WTC11 (cell line): ENCODE measurements at regions not wholly inside any gene's neighbourhood (a gene's known extent, or its start where the extent isn't known, plus 50 kb on each side); places are given as distances from the start of the nearest gene placed in this dataset.

Experiments used
- ATAC-seq: fragments of 200-7000 bp; cut with Tn5 transposase; 2 replicates; pipeline ENCODE4 v1.10.0; 2021; ENCODE audit warnings: mild to moderate bottlenecking, moderate library complexity
- CTCF ChIA-PET: fragments of 300-600 bp; sonication (Branson Sonifier 250); formaldehyde crosslinking; loops from one replicate; lab custom pipeline; 2021; ENCODE audit warnings: antibody characterized with exemption; lab: Charles Lee
- POLR2A ChIA-PET: fragments of 350-600 bp; sonication (Branson Sonifier 250); formaldehyde crosslinking; loops from one replicate; lab custom pipeline; 2021; ENCODE audit warnings: antibody characterized with exemption; lab: Charles Lee
- DNase-seq: peaks from one replicate; pipeline ENCODE4 v3.0.0; 2021; ENCODE audit warnings: low spot score
- H3K27ac Mint-ChIP-seq: 2 replicates; pipeline ENCODE4 v1.8.0; 2021; ENCODE audit warnings: mixed read lengths
- H3K27me3 Mint-ChIP-seq: 2 replicates; pipeline ENCODE4 v1.8.0; 2021; ENCODE audit warnings: low read depth, mild to moderate bottlenecking, moderate library complexity, mixed read lengths
- H3K36me3 Mint-ChIP-seq: 2 replicates; pipeline ENCODE4 v1.8.0; 2021; ENCODE audit warnings: mixed read lengths
- H3K4me1 Mint-ChIP-seq: 2 replicates; pipeline ENCODE4 v1.8.0; 2022; ENCODE audit warnings: mixed read lengths
- H3K4me3 Mint-ChIP-seq: 2 replicates; pipeline ENCODE4 v1.8.0; 2021; ENCODE audit warnings: mild to moderate bottlenecking, moderate library complexity, mixed read lengths
- H3K9me3 Mint-ChIP-seq: 2 replicates; pipeline ENCODE4 v1.8.0; 2021; ENCODE audit warnings: mixed read lengths
- ATF1 ChIP-seq: sonication (generic); formaldehyde crosslinking; IDR thresholded peaks from 2 replicates; pipeline ENCODE4 v1.8.1; 2023; ENCODE audit warnings: mild to moderate bottlenecking, moderate library complexity, missing genetic modification reagents
- CBFB ChIP-seq: sonication (generic); formaldehyde crosslinking; IDR thresholded peaks from 2 replicates; pipeline ENCODE4 v1.8.1; 2022; ENCODE audit warnings: mild to moderate bottlenecking, low read depth, missing genetic modification reagents
- ELF4 ChIP-seq: sonication (generic); formaldehyde crosslinking; IDR thresholded peaks from 2 replicates; pipeline ENCODE4 v1.8.1; 2022; ENCODE audit warnings: low read depth, mild to moderate bottlenecking, moderate library complexity, missing genetic modification reagents
- EMX1 ChIP-seq: fragments of 250-450 bp; sonication (Bioruptor Pico); IDR thresholded peaks from 2 replicates; pipeline ENCODE4 v1.8.0; 2021; ENCODE audit warnings: mild to moderate bottlenecking
- ETV6 ChIP-seq: sonication (generic); formaldehyde crosslinking; IDR thresholded peaks from 2 replicates; pipeline ENCODE4 v1.8.1; 2022; ENCODE audit warnings: mild to moderate bottlenecking, missing genetic modification reagents
- FOXK1 ChIP-seq: sonication (generic); formaldehyde crosslinking; IDR thresholded peaks from 2 replicates; pipeline ENCODE4 v1.8.0; 2022; ENCODE audit warnings: mild to moderate bottlenecking, moderate library complexity, missing genetic modification reagents
- HMGXB4 ChIP-seq: sonication (generic); formaldehyde crosslinking; IDR thresholded peaks from 2 replicates; pipeline ENCODE4 v1.8.1; 2023; ENCODE audit warnings: mild to moderate bottlenecking, moderate library complexity, missing genetic modification reagents
- JUN ChIP-seq: sonication (generic); formaldehyde crosslinking; IDR thresholded peaks from 2 replicates; pipeline ENCODE4 v1.8.0; 2023; ENCODE audit warnings: mild to moderate bottlenecking, missing genetic modification reagents
- MXD4 ChIP-seq: fragments of 250-450 bp; sonication (Bioruptor Pico); IDR thresholded peaks from 2 replicates; pipeline ENCODE4 v1.8.0; 2021; ENCODE audit warnings: mild to moderate bottlenecking, moderate library complexity, borderline replicate concordance
- MYBL2 ChIP-seq: sonication (generic); formaldehyde crosslinking; IDR thresholded peaks from 2 replicates; pipeline ENCODE4 v1.8.1; 2023; ENCODE audit warnings: mild to moderate bottlenecking, moderate library complexity, missing genetic modification reagents
- NFATC4 ChIP-seq: fragments of 250-450 bp; sonication (Bioruptor Pico); IDR thresholded peaks from 2 replicates; pipeline ENCODE4 v1.9.0; 2021; ENCODE audit warnings: mild to moderate bottlenecking
- SOX15 ChIP-seq: fragments of 250-450 bp; sonication (Bioruptor Pico); IDR thresholded peaks from 2 replicates; pipeline ENCODE4 v1.9.0; 2021; ENCODE audit warnings: mild to moderate bottlenecking
- TEAD4 ChIP-seq: sonication (generic); formaldehyde crosslinking; IDR thresholded peaks from 2 replicates; pipeline ENCODE4 v1.8.0; 2022; ENCODE audit warnings: mild to moderate bottlenecking, missing genetic modification reagents
- USF1 ChIP-seq: sonication (generic); formaldehyde crosslinking; IDR thresholded peaks from 2 replicates; pipeline ENCODE4 v1.8.0; 2022; ENCODE audit warnings: mild to moderate bottlenecking, missing genetic modification reagents
- ZMAT4 ChIP-seq: fragments of 250-450 bp; sonication (Bioruptor Pico); IDR thresholded peaks from 2 replicates; pipeline ENCODE4 v1.9.0; 2021; ENCODE audit warnings: mild to moderate bottlenecking
- ZNF219 ChIP-seq: sonication (generic); formaldehyde crosslinking; IDR thresholded peaks from 2 replicates; pipeline ENCODE4 v1.8.0; 2023; ENCODE audit warnings: missing genetic modification reagents, mild to moderate bottlenecking, borderline replicate concordance
- ZNF263 ChIP-seq: sonication (generic); formaldehyde crosslinking; IDR thresholded peaks from 2 replicates; pipeline ENCODE4 v1.8.1; 2022; ENCODE audit warnings: low read depth, mild to moderate bottlenecking, moderate library complexity, missing genetic modification reagents
- TF ChIP-seq, protein P1 (sequence below): sonication (generic); formaldehyde crosslinking; IDR thresholded peaks from 2 replicates; pipeline ENCODE4 v1.8.1; 2023; ENCODE audit warnings: mild to moderate bottlenecking, missing genetic modification reagents, moderate library complexity
- TF ChIP-seq, protein P2 (sequence below): fragments of 250-450 bp; sonication (Bioruptor Pico); IDR thresholded peaks from 2 replicates; pipeline ENCODE4 v1.9.0; 2021; ENCODE audit warnings: mild to moderate bottlenecking, borderline replicate concordance
- TF ChIP-seq, protein P3 (sequence below): sonication (generic); formaldehyde crosslinking; IDR thresholded peaks from 2 replicates; pipeline ENCODE4 v1.8.1; 2022; ENCODE audit warnings: mild to moderate bottlenecking, moderate library complexity, missing genetic modification reagents
- TF ChIP-seq, protein P4 (sequence below): fragments of 250-450 bp; sonication (Bioruptor Pico); IDR thresholded peaks from 2 replicates; pipeline ENCODE4 v1.9.0; 2021; ENCODE audit warnings: moderate library complexity, mild to moderate bottlenecking, inconsistent platforms, borderline replicate concordance

GRCh38 chr6:91715171-91715805 is 1128.4 kb upstream of the MAP3K7 start:
- DNase-seq = no peak
- Mint-ChIP-seq H3K4me1 (no peaks in the 10 kb centered on the region), H3K36me3 (no peaks in the 10 kb centered on the region), H3K27me3 (no peaks in the 10 kb centered on the region), H3K27ac (no peak overlapping the region), H3K4me3 (no peak overlapping the region), H3K9me3 (no peaks in the 10 kb centered on the region)
- ChIA-PET CTCF (no interaction called here), POLR2A (no interaction called here)
- ATAC-seq = no peak
- TF ChIP-seq ZMAT4 (no peak), FOXK1 (CRISPR knock-in tag) (no peak), JUN (no peak), ELF4 (no peak), NFATC4 (CRISPR knock-in tag) (no peak), HMGXB4 (CRISPR knock-in tag) (no peak), MXD4 (CRISPR knock-in tag) (no peak), ZNF263 (CRISPR knock-in tag) (no peak), TEAD4 (no peak), MYBL2 (CRISPR knock-in tag) (no peak), CBFB (no peak), SOX15 (CRISPR knock-in tag) (no peak)

DNA sequence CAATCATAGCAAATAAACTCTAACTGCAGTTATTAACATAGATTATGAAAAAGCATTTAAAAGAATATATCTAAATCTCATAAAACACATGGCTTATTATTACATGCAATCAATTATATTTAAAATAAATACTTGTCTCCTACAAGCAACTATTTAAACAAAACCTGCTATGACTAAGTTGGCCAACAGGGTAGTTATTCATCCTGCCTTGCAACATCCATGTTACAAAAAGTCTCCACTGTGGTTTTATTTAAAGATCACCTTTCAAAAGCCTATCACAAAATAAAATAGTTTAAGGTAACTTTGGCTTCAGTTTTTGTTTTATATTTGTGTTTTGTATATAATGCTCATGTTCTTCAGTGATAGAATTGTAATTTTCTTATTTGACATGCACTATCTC is 1127.0 kb upstream of the MAP3K7 start:
- H3K4me1 Mint-ChIP-seq = no peaks in the 10 kb centered on the region
- CTCF ChIA-PET = no interaction called here
- no peaks in the 10 kb centered on the region for H3K36me3 Mint-ChIP-seq
- DNase-seq (no peak), ATAC-seq (no peak)
- no peak for TF ChIP-seq ETV6
- POLR2A ChIA-PET = no interaction called here
- H3K9me3 Mint-ChIP-seq = no peaks in the 10 kb centered on the region
- H3K27ac Mint-ChIP-seq = no peak overlapping the region
- H3K27me3 Mint-ChIP-seq = no peaks in the 10 kb centered on the region
- no peak overlapping the region for H3K4me3 Mint-ChIP-seq

GRCh38 chr6:91711518-91711917 is 1124.6 kb upstream of the MAP3K7 start:
- ATAC-seq (no peak), DNase-seq (no peak)
- H3K27me3 Mint-ChIP-seq = no peaks in the 10 kb centered on the region
- H3K4me1 Mint-ChIP-seq = no peaks in the 10 kb centered on the region
- POLR2A ChIA-PET = no interaction called here
- H3K4me3 Mint-ChIP-seq = no peak overlapping the region
- no peak overlapping the region for H3K27ac Mint-ChIP-seq
- TF ChIP-seq, protein P1, sequence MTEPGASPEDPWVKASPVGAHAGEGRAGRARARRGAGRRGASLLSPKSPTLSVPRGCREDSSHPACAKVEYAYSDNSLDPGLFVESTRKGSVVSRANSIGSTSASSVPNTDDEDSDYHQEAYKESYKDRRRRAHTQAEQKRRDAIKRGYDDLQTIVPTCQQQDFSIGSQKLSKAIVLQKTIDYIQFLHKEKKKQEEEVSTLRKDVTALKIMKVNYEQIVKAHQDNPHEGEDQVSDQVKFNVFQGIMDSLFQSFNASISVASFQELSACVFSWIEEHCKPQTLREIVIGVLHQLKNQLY (CRISPR knock-in tag) = no peak
- TF ChIP-seq ZNF219 (CRISPR knock-in tag) = no peak
- TF ChIP-seq, all 79 proteins: peak for 0
- Mint-ChIP-seq H3K36me3 (no peaks in the 10 kb centered on the region), H3K9me3 (no peaks in the 10 kb centered on the region)
- CTCF ChIA-PET = no interaction called here

DNA sequence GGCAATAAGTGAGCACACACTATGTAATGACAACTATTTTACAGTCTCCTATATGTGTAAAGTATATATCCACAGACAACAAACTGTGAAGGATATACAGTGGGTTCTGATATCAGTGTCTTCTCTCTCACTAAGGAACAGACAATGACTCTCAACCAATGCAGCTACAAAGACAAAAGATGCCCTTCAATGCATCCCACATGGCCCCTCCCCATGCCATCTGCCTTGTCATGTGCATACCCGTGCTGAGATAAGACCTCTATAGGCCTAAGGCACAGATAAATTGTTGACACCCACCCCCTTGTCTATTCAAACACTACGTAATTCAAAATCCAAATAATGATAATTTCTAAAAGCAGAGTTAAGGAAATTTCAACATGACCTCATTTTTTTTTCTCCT is 1123.5 kb upstream of the MAP3K7 start:
- no peak overlapping the region for H3K27ac Mint-ChIP-seq
- no peak for DNase-seq
- H3K27me3 Mint-ChIP-seq = no peaks in the 10 kb centered on the region
- CTCF ChIA-PET = no interaction called here
- ATAC-seq = no peak
- POLR2A ChIA-PET = no interaction called here
- H3K4me3 Mint-ChIP-seq = no peak overlapping the region
- no peaks in the 10 kb centered on the region for H3K36me3 Mint-ChIP-seq
- no peaks in the 10 kb centered on the region for H3K9me3 Mint-ChIP-seq
- H3K4me1 Mint-ChIP-seq = no peaks in the 10 kb centered on the region
- TF ChIP-seq, protein P2, sequence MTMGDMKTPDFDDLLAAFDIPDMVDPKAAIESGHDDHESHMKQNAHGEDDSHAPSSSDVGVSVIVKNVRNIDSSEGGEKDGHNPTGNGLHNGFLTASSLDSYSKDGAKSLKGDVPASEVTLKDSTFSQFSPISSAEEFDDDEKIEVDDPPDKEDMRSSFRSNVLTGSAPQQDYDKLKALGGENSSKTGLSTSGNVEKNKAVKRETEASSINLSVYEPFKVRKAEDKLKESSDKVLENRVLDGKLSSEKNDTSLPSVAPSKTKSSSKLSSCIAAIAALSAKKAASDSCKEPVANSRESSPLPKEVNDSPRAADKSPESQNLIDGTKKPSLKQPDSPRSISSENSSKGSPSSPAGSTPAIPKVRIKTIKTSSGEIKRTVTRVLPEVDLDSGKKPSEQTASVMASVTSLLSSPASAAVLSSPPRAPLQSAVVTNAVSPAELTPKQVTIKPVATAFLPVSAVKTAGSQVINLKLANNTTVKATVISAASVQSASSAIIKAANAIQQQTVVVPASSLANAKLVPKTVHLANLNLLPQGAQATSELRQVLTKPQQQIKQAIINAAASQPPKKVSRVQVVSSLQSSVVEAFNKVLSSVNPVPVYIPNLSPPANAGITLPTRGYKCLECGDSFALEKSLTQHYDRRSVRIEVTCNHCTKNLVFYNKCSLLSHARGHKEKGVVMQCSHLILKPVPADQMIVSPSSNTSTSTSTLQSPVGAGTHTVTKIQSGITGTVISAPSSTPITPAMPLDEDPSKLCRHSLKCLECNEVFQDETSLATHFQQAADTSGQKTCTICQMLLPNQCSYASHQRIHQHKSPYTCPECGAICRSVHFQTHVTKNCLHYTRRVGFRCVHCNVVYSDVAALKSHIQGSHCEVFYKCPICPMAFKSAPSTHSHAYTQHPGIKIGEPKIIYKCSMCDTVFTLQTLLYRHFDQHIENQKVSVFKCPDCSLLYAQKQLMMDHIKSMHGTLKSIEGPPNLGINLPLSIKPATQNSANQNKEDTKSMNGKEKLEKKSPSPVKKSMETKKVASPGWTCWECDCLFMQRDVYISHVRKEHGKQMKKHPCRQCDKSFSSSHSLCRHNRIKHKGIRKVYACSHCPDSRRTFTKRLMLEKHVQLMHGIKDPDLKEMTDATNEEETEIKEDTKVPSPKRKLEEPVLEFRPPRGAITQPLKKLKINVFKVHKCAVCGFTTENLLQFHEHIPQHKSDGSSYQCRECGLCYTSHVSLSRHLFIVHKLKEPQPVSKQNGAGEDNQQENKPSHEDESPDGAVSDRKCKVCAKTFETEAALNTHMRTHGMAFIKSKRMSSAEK (CRISPR knock-in tag) = no peak
- TF ChIP-seq EMX1 (CRISPR knock-in tag) = no peak
- TF ChIP-seq USF1 (CRISPR knock-in tag) = no peak
- no peak for TF ChIP-seq ATF1 (CRISPR knock-in tag)
- TF ChIP-seq, protein P3, sequence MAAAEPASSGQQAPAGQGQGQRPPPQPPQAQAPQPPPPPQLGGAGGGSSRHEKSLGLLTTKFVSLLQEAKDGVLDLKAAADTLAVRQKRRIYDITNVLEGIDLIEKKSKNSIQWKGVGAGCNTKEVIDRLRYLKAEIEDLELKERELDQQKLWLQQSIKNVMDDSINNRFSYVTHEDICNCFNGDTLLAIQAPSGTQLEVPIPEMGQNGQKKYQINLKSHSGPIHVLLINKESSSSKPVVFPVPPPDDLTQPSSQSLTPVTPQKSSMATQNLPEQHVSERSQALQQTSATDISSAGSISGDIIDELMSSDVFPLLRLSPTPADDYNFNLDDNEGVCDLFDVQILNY (CRISPR knock-in tag) = no peak
- TF ChIP-seq, protein P4, sequence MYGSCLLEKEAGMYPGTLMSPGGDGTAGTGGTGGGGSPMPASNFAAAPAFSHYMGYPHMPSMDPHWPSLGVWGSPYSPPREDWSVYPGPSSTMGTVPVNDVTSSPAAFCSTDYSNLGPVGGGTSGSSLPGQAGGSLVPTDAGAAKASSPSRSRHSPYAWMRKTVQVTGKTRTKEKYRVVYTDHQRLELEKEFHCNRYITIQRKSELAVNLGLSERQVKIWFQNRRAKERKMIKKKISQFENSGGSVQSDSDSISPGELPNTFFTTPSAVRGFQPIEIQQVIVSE = no peak
- TF ChIP-seq TEAD4 = no peak
- no peak for TF ChIP-seq MXD4 (CRISPR knock-in tag)
